Activated CD4-positive, CD25-positive, alpha-beta regulatory T cell treated with anti-CD3 and anti-CD28 coated beads, Interleukin-2, amount 50 U/mL, for 24 hours (primary cell): ENCODE measurements at regions not wholly inside any gene's neighbourhood (a gene's known extent, or its start where the extent isn't known, plus 50 kb on each side); places are given as distances from the start of the nearest gene placed in this dataset.
"Not testable (repeated sequence)": the region's sequence is repeated elsewhere in the genome, so short reads cannot be mapped to it uniquely, and the experiment has no call there.

ENCODE experiments used
- ATAC-seq, 2 donors: fragments of 150-1000 bp; cut with Tn5 transposase; one replicate each; pipeline ENCODE4 v1.10.0; 2021; ENCODE audit warnings: mild to moderate bottlenecking in 1 of 2, moderate library complexity in 1 of 2

DNA sequence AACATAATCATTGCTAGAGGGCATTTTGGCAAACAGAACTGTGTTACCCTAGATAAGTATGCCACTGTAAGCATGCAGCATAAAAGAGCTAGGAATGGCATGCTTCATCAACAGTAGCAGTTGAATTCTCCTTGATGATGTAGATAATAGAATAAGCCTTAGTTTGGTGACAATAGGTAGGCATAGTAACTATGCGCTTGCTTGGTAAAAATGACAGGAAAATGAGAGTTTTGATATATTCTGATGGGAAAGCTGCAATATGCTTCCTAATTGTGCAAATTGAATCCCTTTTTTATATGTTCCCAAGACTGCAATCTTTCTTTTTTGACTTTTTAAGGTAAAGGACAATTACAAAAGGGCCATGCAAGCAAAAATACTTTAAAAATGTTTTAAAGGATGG is 930.9 kb upstream of the FAM98A start:
- ATAC-seq = no peak

DNA sequence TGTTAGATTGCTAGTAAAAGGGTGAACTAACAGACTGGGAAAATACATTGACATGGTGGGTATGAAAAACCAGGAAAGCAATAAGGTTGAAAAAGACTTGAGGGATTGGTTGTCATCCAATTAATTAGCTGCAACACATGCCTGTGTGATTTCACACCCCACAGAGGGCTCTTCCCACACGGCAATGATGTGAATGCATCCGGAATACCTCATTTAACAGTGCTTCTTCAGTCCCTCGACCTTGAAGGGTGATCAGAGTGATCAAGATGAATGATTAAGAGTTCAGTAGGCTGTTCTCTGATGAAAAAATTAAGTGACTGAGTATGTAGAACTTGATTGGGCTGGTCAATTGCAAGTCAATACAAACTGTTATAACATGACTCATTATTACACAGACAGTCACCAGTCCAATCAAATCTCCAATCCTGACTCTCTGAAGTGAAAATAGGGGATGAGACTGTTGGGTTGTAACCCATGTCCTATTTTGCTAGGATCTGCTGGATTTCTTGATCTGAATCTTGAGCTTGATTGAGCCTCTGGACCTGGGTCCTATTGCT is 924.9 kb upstream of the FAM98A start:
- ATAC-seq = no peak

DNA sequence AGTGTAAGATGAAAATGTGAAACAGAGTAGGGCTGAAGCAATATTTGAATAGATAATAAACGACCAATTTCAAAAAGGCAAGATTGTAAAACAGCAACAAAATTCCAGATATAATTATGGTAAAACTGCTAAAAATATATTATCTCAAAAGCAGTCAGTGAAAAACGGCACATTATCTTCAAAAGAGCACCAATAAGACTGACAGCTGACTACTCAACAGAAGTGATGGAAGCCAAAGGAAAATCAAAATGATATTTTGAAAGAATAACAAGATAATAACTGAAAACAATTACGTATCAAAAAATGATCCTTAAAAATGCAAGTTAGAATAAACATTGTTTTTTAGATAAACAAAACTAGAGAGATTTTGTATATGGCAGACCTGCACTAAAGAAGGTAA is 920.6 kb upstream of the FAM98A start:
- ATAC-seq = no peak

DNA sequence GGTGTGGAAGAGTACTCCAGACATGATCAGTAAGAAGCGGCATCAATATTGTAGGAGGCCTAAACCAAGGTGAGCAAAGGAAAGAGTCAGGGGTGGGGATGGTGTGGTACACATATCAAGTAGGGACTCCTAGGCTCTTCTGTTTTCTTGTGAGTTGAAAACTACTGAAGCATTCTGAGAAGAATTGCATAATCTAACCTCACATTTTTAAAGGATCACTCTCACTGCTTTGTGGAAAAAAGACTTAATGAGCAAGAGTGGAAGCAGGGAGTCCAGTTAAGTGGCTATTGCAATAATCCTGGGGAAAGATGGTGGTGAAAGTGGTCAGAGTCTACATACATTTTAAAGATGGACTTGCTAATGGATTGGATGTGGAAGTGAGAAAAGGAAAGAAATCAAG is 899.5 kb upstream of the FAM98A start:
- no peak for ATAC-seq

DNA sequence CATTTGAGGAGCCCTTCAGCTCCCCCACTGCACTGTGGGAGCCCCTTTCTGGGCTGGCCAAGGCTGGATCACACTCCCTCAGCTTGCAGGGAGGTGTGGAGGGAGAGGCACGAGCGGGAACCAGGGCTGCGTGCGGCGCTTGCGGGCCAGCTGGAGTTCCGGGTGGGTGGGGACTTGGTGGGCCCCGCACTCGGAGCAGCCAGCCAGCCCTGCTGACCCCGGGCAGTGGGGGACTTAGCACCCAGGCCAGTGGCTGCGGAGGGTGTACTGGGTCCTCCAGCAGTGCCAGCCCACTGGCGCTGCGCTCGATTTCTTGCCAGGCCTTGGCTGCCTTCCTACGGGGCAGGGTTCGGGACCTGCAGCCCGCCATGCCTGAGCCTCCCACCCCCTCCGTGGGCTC is 895.1 kb upstream of the FAM98A start:
- not testable (repeated sequence) for ATAC-seq

DNA sequence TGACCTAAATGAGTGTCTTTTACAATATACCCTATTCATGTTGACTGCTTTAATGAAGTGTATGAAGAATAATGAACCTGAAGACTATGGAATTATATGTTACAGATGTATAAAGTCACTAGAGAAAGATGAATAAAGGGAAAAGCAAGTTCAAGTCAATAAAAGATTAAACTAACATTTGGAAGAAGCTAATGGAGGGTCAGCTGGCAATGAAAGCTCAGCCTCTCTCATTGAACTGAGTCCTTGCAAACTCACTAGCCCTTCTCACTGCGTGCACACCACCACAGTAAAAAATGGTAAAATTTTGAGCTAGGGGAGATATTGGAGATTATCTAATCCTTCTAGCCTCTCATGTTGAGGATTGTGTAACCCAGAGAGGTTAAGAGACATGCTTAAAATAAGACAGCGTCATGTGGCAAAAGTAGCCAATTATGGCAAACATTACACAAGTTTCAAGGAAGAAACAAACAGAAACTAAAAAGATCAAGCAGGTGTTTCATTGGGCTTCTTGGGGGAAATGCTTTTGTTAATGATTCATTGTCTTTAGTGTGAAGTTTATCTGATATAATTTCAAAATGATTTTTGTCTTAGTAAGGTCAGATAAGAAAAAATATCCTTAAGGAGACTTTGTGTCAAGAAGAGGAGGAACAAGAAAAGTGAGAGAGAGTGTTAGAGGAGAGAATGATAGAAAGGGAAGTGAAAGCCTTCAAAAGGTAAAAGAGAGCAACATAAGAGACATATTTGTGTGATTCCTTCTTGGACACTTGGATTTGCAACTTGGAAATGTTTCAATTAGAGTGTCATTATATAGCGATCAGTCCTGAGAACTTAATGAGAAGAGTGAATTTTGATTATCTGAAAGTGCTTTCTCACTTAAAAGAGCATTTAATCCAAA is 893.7 kb upstream of the FAM98A start:
- ATAC-seq = no peak

DNA sequence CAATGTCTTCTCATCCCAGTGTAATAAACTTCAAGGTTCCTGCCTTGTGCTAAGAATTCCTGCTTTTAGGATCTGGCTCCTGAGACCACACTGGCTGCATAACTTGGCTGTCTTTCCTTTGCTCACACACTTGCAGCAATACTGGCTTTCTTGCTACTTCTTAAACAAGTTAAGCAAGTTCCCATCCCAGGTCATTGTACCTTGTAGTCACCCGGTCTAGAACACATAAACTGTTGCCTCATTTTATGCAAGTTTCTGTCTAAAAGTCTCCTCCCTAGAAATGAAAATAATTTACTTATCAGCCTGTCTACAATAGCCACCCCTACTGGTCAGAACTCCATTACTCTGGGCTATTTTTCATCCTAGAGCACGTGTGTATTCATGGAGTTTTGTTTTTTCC is 887.9 kb upstream of the FAM98A start:
- no peak for ATAC-seq

DNA sequence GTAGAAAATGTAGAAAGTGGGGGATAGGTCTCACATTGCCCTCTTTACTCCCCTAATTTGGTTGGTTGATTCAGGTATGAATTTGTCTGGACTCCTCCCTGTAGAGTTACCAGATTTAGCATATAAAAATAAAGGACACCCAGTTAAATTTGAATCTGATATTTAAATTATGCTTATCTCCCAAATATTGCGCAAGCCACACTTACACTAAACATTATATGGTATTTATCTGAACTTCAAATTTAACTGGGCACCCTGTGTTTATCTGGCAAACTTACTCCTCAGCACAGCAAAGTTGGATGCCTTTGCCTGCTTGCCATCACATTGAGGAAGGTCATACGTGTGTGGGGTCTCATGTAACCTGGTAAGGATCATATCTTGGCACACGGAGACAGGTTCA is 882.4 kb upstream of the FAM98A start:
- no peak for ATAC-seq

DNA sequence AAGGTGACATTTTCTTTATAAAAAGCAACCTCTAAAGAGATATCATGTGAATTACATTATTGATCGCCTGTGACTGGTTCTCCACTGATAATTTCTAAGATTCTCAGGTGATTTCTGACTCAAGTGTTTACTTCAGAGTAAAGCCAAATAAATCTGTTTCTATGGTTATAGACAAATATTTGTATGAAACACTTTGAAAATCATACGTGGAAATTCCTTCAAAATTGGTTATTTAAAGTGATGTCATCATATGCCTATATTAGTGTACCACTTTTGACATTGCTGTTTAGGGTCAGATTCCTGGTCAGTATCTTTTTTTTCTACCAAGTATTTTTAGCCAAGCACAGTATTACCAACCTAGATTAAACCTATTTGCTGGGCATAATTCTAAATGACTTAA is 881.3 kb upstream of the FAM98A start:
- ATAC-seq = no peak

DNA sequence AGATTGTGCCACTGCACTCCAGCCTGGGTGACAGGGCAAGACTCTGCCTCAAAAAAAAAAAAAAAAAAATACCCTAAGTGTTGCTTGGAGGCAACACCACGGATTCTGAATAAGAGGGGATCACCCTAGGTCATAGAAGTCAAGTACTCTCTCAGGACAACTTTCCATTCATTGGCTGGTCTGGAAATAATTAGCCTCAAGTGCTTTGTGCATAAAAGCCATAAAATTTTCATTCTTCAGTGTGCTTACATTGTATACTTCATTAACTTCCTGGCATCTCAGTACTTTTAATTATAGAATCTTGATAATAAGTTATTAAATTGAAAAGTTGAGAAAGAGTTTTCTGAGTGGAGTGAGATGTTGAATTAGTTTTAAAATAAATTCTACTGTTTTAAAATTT is 876.1 kb upstream of the FAM98A start:
- no peak for ATAC-seq

DNA sequence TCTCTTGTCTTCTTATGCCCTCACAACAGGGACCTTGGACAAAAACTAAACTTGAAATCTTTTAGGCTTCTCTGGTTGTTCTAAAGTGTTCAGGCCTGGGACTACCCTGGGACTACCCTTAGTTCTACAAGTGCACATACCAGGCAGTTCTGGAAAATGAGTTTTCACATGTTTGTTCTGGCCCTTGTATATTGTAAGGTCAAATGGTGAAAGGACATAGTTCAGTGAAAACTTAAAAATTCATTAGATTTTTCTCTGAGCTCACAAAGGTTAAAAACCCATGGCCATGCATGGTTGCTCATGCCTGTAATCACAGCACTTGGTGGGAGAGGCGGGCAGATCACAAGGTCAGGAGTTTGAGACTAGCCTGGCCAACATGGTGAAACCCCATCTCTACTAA is 875.5 kb upstream of the FAM98A start:
- no peak for ATAC-seq

DNA sequence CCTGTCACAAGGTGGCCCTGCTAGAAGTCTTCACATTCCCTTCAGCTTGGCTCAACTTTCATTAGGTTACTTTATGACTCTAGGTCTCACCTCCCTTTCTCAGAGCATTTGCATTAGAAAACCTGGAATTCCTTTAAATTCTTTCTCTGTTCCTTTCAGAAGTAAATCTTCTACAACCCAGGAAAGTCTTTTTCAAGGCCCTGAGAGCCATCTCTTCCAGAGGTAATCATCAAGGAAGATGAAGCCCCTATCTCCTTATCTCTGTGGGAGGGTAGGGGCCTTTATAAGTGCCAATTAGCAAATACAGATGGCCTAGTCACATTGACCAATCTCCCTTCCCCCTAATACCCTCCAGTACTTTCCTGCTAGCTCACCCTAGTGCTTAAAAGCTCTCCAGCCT is 848.0 kb upstream of the FAM98A start:
- ATAC-seq = no peak

DNA sequence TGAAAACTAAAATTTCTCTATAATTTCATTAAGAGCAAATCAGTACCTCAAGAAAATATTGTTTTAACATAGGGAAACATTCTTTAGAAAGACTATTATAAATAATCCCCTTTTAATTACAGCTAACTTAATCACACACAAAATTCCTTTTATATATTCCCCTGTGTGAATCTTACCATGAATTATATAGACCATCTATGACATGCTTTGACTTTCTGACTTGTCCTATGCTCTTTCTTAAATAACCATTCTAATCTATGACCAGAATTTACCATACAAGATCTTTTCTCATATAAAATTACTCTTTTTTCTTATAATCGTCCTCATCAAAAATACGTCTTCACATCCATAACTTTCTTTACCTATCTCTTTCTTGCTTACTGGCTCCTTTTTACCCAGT is 824.2 kb upstream of the FAM98A start:
- no peak for ATAC-seq

DNA sequence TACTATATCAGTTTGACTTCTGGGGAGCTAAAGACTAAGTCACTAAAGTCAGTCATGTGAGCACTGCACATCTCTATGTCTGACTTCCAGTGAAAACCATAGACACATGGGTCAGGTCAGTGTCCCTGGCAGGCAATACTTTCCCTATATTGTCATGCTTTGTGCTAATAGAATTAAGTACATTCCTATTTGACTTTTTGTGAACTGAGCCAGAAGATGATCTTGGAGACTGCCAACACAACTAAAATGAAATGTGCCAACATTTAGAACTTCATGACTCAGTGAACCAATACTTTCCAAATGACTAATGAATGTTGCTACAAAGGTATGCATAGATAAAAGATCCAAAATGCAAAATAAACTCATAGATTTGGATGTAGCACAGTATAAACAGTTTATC is 820.8 kb upstream of the FAM98A start:
- no peak for ATAC-seq

DNA sequence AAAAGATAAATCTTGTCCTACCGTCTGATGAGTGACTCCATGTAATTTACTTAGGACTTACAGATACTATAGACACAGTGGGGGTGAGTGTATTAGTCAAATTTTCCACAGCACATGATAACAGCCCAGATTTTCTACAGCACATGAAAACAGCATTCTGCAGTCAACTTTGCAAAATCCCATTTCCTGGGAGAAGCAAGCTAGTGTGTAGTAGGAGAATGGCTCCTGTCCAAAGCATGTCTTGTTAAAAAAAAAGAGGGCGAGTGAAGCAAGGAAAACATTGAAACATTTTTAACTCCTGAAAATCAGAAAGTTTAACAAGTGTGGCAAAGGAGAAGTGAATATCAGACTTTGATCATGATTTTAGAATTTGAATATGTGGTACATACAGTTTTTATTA is 817.8 kb upstream of the FAM98A start:
- ATAC-seq = no peak

DNA sequence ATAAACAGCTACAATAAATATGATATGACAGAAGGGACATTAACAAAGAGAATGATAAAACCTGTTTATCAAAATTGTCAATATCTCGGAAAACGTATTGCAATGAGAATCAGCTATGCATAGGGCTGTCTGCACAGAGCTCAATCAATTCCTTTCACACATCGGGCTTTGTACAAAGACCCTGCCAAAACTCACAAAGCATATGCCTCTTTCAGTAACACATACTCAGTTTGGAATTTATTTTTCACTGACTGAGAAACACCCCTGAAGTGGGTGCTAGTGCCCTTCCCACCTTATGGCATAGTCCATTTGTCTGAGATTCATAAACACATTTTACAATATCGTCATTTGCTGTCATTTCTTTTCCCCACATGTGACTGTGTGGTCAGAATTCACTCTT is 815.8 kb upstream of the FAM98A start:
- no peak for ATAC-seq

DNA sequence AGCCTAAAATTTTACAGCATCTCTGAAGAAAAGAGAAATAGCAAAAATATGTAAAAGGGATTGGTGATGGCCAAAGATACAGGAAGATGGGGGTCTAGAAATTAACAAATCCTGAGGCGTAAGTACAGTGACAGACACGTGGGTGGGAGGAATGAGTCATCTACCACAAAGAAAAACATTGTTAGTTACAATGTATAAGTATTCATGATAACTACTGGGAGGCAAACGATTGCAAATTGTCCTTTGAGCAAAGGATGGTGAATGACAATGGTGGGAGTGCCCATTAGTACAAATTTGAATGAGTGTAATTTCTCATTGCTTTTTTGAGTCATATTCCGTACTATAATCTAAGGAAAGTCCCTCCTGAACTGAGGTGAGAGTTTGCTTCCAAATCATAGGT is 809.0 kb upstream of the FAM98A start:
- peak in 1 of 2 donors; percentile 25 for ATAC-seq

DNA sequence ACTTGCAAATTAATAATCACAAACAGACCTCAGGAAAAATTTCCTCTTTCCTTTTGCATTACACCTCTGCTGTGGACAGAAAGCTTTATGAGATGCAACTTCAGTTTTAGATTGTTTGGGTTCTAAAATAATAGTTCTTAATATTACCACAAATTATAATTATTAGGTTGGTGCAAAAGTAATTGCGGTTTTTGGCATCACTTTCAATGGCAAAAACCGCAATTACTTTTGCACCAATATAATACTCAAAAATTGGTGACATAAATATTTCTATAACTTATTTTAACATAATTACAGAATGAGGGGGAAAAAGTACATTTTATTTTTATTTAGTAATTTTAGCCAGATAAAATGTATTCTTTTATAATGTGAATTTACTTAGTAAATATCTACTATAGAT is 804.4 kb upstream of the FAM98A start:
- ATAC-seq = no peak

DNA sequence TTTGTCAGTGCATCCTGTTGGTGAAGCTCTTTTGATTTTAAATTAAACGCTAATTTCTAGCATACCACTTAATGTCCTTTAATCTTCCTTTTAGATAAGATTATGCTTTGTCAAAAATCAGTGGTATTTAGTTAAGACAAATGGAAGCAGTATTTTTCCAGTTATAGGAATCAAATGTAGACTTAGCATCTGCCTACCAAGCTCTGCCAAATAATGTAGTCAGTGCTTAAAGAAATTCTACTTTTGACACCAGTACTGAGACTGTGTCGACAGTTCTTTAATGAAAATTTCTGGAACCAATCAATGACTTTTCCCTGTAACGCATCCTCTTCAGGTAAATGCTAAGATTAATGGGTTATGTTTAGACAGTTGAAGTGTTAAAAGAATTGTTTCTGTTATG is 803.3 kb upstream of the FAM98A start:
- no peak for ATAC-seq

DNA sequence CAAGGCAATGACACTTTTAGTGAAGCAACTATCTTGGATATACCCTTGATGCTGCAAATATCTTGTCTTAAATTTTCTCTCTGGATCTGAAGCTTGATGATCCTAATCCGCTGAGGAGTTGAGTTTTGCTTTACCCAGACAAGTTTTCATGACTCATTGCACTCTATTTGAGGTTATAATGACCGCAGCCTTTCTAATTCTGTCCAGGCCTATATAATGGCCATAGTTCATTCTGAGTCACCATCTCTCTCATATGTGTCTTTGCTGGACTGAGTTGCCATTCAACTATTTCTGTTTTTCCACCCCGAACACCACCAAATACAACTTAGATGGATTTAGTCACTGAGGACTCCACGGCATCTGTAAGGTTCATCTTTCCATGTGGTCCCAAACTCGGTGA is 802.1 kb upstream of the FAM98A start:
- ATAC-seq = no peak

DNA sequence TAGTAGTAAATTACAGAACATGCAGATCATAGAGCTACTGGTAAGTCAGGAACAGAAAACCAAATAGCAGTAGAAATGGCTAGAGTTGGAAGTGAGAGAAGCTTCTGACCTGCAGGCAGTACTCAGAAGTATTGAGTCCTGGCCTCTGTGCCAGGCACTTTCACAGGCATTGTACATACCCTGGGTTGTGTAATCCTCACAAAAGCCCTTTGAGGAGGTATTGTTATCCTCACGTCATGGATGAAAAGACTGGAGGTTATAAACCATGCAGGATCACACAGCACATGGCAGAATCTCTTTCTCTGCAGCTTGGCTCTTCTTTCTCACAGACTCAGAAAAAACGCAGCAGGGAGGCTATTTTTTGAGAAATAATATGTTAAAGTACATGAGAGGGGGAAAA is 789.3 kb upstream of the FAM98A start:
- no peak for ATAC-seq

DNA sequence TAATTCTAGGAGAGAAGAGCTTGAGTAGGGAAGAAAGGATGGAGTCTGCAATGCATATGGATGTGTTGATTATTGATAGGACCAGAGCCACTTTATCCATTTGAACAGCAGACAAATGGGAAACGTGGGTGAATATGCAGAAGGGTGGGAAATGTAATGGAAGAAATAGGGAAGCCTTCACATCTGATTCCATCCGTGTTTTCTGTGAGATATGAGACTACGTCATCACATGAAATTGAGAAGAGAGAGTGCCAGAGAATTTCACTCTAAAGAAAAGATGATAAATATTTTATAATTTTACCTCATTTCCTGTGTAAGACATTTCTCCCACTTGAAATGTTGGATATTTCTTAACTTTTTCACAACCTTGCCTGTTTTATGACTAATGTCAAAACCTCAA is 788.4 kb upstream of the FAM98A start:
- ATAC-seq = no peak

DNA sequence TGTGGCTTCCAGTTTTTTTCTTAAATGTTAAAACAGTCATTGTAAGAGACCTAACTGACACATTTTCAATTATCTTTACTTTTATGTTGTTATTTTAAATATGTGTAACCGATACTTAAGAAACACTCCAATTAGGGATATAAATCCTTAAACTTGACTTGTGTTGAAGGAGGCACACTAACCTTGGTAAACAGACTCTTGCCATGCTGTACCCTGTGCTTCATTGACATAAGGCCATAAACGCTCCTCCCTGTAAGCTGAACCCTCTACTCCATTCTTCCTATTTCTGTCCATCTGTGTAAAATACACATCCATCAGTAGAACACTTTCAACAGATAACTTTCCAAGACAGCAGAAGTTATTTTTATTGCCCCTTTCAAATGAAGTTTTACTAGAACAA is 780.5 kb upstream of the FAM98A start:
- no peak for ATAC-seq

DNA sequence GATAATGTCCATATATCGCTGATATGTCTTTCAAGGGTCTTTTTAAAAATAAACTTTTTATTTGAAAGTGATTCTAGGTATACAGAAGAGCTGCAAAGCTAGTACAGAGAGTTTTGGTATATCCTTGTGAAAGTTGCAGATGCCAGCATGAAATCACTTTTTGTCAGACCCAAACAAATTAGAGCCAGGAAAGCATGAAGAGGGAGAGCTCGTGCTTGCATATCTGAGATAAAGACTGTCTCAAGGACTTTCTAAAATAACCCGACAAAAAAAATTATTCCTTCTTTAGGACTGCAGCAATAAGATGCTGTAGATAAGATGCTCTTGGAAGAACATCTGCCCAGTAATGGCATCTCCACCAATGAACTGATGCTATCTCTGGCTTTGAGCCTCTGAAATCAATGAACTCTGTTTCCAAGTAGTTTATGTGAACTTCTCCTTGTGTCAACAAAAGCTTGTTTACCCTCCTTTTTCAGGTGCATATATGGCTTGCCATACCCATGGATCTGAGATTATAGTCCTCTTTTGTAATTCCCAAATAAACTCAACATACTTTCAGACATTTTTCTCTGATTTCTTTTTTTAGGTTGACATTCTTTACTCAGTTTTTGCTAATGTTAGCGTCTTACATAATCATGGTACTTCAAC is 774.6 kb upstream of the FAM98A start:
- ATAC-seq = no peak
